ENCODE measurements at regions not wholly inside any gene's neighbourhood (a gene's known extent, or its start where the extent isn't known, plus 50 kb on each side); places are given as distances from the start of the nearest gene placed in this dataset.

GRCh38 chr20:61161726-61162390 is 90.2 kb upstream of the CDH4 start:
- intact Hi-C loops (cut with micrococcal nuclease): loop anchor here (1.0 kb wide), 1 partner anchor 951 kb away; no protein-coding TSS in a partner anchor
- H3K27me3 ChIP-seq (ENCODE audit: control insufficient read depth, insufficient read depth, low read length): peaks cover 12% of the 10 kb centered on the region

More at GRCh38 chr20:61161726-61162390, 90.2 kb upstream of the CDH4 start:
- Histone ChIP-seq H3K56ac (ENCODE audit: extremely low read depth, insufficient read depth, low read length) (no peak overlapping the region), H4K91ac (ENCODE audit: insufficient read depth, low read depth, low read length) (no peak overlapping the region), H2BK120ac (ENCODE audit: low read depth, low read length) (no peak overlapping the region), H3K14ac (replicated peaks; ENCODE audit: low read depth, low read length) (no peak overlapping the region; the same call in 1 of the 2 replicates), H3K4me2 (ENCODE audit: low read depth, low read length) (no peak overlapping the region), H4K5ac (ENCODE audit: low read depth, low read length) (no peak overlapping the region), H3K27ac (ENCODE audit: insufficient read depth, low read length) (no peak overlapping the region), H4K20me1 (ENCODE audit: insufficient read depth, low read length) (no peaks in the 10 kb centered on the region), H3K36me3 (ENCODE audit: control insufficient read depth, insufficient read depth, low read length) (no peaks in the 10 kb centered on the region), H3K9me1 (ENCODE audit: insufficient read depth, low read length) (no peaks in the 10 kb centered on the region; the same call in 1 of the 2 replicates), H3K79me1 (ENCODE audit: low read depth in 1 of 2, low read length in 2 of 2) (no peaks in the 10 kb centered on the region), H2BK15ac (ENCODE audit: low read depth, low read length) (no peak overlapping the region), H3K4me3 (ENCODE audit: insufficient read depth, low read depth, low read length) (no peak overlapping the region), H2BK5ac (ENCODE audit: low read depth, low read length, poor library complexity, severe bottlenecking) (no peak overlapping the region), H3K4ac (ENCODE audit: low read depth, low read length) (no peak overlapping the region), H2BK20ac (ENCODE audit: low read depth, low read length) (no peak overlapping the region), H2AK5ac (ENCODE audit: low read depth, low read length) (no peak overlapping the region), H2AFZ (replicated peaks; ENCODE audit: low read length, poor library complexity) (no peak overlapping the region), H3K18ac (ENCODE audit: low read depth, low read length) (no peak overlapping the region), H2AK9ac (replicated peaks; ENCODE audit: low read depth, low read length, poor library complexity) (no peak overlapping the region), H3K23ac (ENCODE audit: low read depth, low read length) (no peak overlapping the region), H3K9ac (ENCODE audit: low read depth, low read length) (no peak overlapping the region), H4K8ac (ENCODE audit: low read depth in 2 of 2, low read length in 2 of 2) (no peak overlapping the region), H3K9me3 (ENCODE audit: control insufficient read depth, insufficient read depth, low read length) (no peaks in the 10 kb centered on the region), H3K4me1 (ENCODE audit: control insufficient read depth, insufficient read depth, low read length) (peaks cover 1% of the 10 kb centered on the region; the same call in 1 of the 2 replicates)
- CTCF ChIA-PET: interaction anchor here (0.7 kb wide), 2 partner anchors 35 to 42 kb away, joined by 5 to 6 read pairs; no protein-coding TSS in a partner anchor
- no peak for DNase-seq
- no peak for ATAC-seq (ENCODE audit: low read depth)
- WGBS, 2 experiments (ENCODE audit: extremely low coverage in 2 of 2, insufficient read length in 1 of 2): no CpG with 5 or more reads among the region's 8 CpGs
- dilution Hi-C loops (cut with HindIII; ENCODE audit: low sequenced_read_pairs, unreplicated experiment) (no loop called here), in situ Hi-C loops (cut with MboI; ENCODE audit: low sequenced_read_pairs) (no loop called here)
- BruUV-seq (replicated peaks): no TSS peak
- POLR2A ChIA-PET (ENCODE audit: unreplicated experiment): no interaction called here
- TF ChIP-seq NFE2L2 (IDR thresholded peaks at IDR 0.05; ENCODE audit: low read depth, low read length): no peak
- TF ChIP-seq, protein P1, sequence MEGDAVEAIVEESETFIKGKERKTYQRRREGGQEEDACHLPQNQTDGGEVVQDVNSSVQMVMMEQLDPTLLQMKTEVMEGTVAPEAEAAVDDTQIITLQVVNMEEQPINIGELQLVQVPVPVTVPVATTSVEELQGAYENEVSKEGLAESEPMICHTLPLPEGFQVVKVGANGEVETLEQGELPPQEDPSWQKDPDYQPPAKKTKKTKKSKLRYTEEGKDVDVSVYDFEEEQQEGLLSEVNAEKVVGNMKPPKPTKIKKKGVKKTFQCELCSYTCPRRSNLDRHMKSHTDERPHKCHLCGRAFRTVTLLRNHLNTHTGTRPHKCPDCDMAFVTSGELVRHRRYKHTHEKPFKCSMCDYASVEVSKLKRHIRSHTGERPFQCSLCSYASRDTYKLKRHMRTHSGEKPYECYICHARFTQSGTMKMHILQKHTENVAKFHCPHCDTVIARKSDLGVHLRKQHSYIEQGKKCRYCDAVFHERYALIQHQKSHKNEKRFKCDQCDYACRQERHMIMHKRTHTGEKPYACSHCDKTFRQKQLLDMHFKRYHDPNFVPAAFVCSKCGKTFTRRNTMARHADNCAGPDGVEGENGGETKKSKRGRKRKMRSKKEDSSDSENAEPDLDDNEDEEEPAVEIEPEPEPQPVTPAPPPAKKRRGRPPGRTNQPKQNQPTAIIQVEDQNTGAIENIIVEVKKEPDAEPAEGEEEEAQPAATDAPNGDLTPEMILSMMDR (conservative IDR thresholded peaks at IDR 0.05; ENCODE audit: low read depth, low read length): peak; percentile 32
- peak; percentile 47 for TF ChIP-seq RAD21 (IDR thresholded peaks at IDR 0.05; ENCODE audit: low read length)
